BJ (cell line): ENCODE measurements at regions not wholly inside any gene's neighbourhood (a gene's known extent, or its start where the extent isn't known, plus 50 kb on each side); places are given as distances from the start of the nearest gene placed in this dataset.

Source experiments
- CTCF ChIA-PET: fragments of 350-600 bp; formaldehyde crosslinking; extraction: SDS; loops from one replicate; lab custom pipeline; 2021; ENCODE audit warnings: antibody characterized with exemption, inconsistent platforms; lab: Yijun Ruan, JAX
- POLR2A ChIA-PET: fragments of 300-600 bp; sonication (Branson Sonifier 250); formaldehyde crosslinking; extraction: SDS; loops from one replicate; lab custom pipeline; 2021; ENCODE audit warnings: antibody characterized with exemption; lab: Charles Lee
- DNase-seq: peaks from one replicate; pipeline ENCODE4 v3.0.0-alpha.2; 2011; ENCODE audit warnings: low read depth
- H3K27me3 ChIP-seq: 2 replicates; pipeline ENCODE4 v1.6.0; 2011; ENCODE audit warnings: low read length; ENCODE audit not compliant: control insufficient read depth, insufficient read depth
- H3K36me3 ChIP-seq: 2 replicates; pipeline ENCODE4 v1.5.1; 2011; ENCODE audit warnings: low read length; ENCODE audit not compliant: control insufficient read depth, insufficient read depth
- H3K4me3 ChIP-seq: 2 replicates; pipeline ENCODE4 v1.5.1; 2011; ENCODE audit warnings: low read depth, mild to moderate bottlenecking, control low read depth, low read length
- TF ChIP-seq, protein P1 (sequence below): IDR thresholded peaks from 2 replicates; pipeline ENCODE4 v1.5.1; 2011; ENCODE audit warnings: low read depth, mild to moderate bottlenecking, control low read depth, inconsistent platforms, low read length, moderate library complexity; ENCODE audit not compliant: insufficient read depth

GRCh38 chr7:49243521-49243920 is 319.2 kb downstream of the CDC14C start:
- Histone ChIP-seq H3K27me3 (no peaks in the 10 kb centered on the region), H3K36me3 (no peaks in the 10 kb centered on the region), H3K4me3 (no peak overlapping the region)
- POLR2A ChIA-PET = no interaction called here
- CTCF ChIA-PET = no interaction called here
- DNase-seq = no peak
- TF ChIP-seq, protein P1, sequence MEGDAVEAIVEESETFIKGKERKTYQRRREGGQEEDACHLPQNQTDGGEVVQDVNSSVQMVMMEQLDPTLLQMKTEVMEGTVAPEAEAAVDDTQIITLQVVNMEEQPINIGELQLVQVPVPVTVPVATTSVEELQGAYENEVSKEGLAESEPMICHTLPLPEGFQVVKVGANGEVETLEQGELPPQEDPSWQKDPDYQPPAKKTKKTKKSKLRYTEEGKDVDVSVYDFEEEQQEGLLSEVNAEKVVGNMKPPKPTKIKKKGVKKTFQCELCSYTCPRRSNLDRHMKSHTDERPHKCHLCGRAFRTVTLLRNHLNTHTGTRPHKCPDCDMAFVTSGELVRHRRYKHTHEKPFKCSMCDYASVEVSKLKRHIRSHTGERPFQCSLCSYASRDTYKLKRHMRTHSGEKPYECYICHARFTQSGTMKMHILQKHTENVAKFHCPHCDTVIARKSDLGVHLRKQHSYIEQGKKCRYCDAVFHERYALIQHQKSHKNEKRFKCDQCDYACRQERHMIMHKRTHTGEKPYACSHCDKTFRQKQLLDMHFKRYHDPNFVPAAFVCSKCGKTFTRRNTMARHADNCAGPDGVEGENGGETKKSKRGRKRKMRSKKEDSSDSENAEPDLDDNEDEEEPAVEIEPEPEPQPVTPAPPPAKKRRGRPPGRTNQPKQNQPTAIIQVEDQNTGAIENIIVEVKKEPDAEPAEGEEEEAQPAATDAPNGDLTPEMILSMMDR = no peak

- H3K4me3 ChIP-seq = no peak overlapping the region
- H3K27me3 ChIP-seq = no peaks in the 10 kb centered on the region
- H3K36me3 ChIP-seq = no peaks in the 10 kb centered on the region
- ChIA-PET POLR2A (no interaction called here), CTCF (no interaction called here)
- TF ChIP-seq, protein P1 = no peak
- DNase-seq = no peak
Observed at GRCh38 chr7:49244543-49244942, 320.2 kb downstream of the CDC14C start.

DNA sequence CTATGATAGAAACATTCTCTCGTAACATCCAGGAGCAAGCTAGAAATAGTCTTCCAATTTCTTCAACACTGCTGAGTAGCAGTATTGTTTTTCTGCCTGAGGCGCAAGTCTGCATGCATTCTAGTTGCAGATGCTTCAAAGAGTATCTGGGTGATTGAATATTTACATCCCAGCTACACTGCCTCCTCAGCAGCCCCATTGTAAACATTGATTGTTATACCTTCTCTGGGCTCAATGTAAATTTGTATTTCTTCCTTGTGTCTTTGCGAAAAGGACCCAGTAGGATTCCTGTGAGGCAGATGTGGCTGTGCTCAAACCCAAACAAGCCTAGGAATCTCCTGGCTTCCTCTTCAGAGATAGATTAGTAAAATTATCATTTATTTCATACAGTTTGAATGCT is 320.7 kb downstream of the CDC14C start:
- no peaks in the 10 kb centered on the region for H3K36me3 ChIP-seq
- no peak overlapping the region for H3K4me3 ChIP-seq
- DNase-seq = no peak
- ChIA-PET CTCF (interaction anchor here (0.6 kb wide), 1 partner anchor 40 kb away, joined by 3 read pairs; no protein-coding TSS in a partner anchor), POLR2A (no interaction called here)
- no peaks in the 10 kb centered on the region for H3K27me3 ChIP-seq
- TF ChIP-seq, protein P1 = no peak

- no peaks in the 10 kb centered on the region for H3K27me3 ChIP-seq
- DNase-seq = no peak
- H3K36me3 ChIP-seq = no peaks in the 10 kb centered on the region
- ChIA-PET CTCF (no interaction called here), POLR2A (no interaction called here)
- H3K4me3 ChIP-seq = no peak overlapping the region
- TF ChIP-seq, protein P1 = no peak
Observed at GRCh38 chr7:49247759-49248158, 323.4 kb downstream of the CDC14C start.

DNA sequence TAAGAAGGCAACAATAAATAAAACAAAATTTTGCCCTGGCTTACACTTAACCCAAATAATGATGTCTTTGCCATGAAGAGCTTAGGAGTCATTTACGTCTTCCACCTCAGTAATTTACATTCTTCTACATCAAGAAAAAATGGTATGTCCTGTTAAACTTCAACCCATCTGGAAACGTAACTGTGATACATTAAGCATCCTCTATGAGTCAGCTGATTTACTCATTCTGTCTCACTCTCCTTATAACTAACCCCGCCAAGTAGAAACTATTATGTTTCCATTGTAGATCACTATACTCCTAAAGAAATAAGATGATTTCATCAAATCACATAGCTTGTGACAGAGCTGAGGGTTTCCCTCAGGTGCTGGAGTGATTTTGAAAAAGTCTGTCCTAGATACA is 330.7 kb downstream of the CDC14C start:
- Histone ChIP-seq H3K4me3 (no peak overlapping the region), H3K27me3 (no peaks in the 10 kb centered on the region), H3K36me3 (no peaks in the 10 kb centered on the region)
- TF ChIP-seq, protein P1 = no peak
- ChIA-PET CTCF (no interaction called here), POLR2A (no interaction called here)
- DNase-seq = no peak
